OCI-LY7 (cell line): ENCODE measurements at regions not wholly inside any gene's neighbourhood (a gene's known extent, or its start where the extent isn't known, plus 50 kb on each side); places are given as distances from the start of the nearest gene placed in this dataset.

Experiments used
- BruUV-seq: library from RNA; stranded (reverse); fragments of 400-500 nt; replicated peaks from 2 replicates; lab custom pipeline; 2021; lab: Mats Ljungman, UMichigan
- CTCF ChIA-PET: fragments of 300-600 bp; sonication (Branson Sonifier 250); formaldehyde crosslinking; loops from one replicate; lab custom pipeline; 2022; ENCODE audit warnings: antibody characterized with exemption; ENCODE audit not compliant: unreplicated experiment; lab: Charles Lee
- POLR2A ChIA-PET: fragments of 300-600 bp; sonication (Branson Sonifier 250); formaldehyde crosslinking; loops from one replicate; lab custom pipeline; 2022; ENCODE audit warnings: antibody characterized with exemption; lab: Charles Lee
- DNase-seq: peaks from one replicate; pipeline ENCODE4 v3.0.0-alpha.2; 2015; ENCODE audit warnings: low spot score
- H2AFZ ChIP-seq: fragments of 200-600 bp; sonication (generic), shearing (Covaris generic); 2 replicates; pipeline ENCODE4 v1.6.1; 2014; ENCODE audit warnings: mild to moderate bottlenecking, antibody characterized with exemption, low read length, moderate library complexity
- H3K27ac ChIP-seq: fragments of 200-600 bp; sonication (generic); 2 replicates; pipeline ENCODE4 v1.5.1; 2014; ENCODE audit warnings: mixed run types, low read depth, mild to moderate bottlenecking, moderate library complexity, low read length, inconsistent platforms; ENCODE audit not compliant: poor library complexity, severe bottlenecking
- H3K36me3 ChIP-seq: fragments of 200-600 bp; sonication (generic); 2 replicates; pipeline ENCODE4 v1.6.1; 2014; ENCODE audit warnings: mild to moderate bottlenecking, antibody characterized with exemption, low read length, moderate library complexity, mixed read lengths; ENCODE audit not compliant: insufficient read depth
- H3K4me1 ChIP-seq: fragments of 200-600 bp; sonication (generic); 2 replicates; pipeline ENCODE4 v1.5.1; 2014; ENCODE audit warnings: mild to moderate bottlenecking, low read length; ENCODE audit not compliant: insufficient read depth, poor library complexity, severe bottlenecking
- H3K4me2 ChIP-seq: fragments of 200-600 bp; sonication (generic); 2 replicates; pipeline ENCODE4 v1.6.1; 2014; ENCODE audit warnings: mild to moderate bottlenecking, low read length
- H3K4me3 ChIP-seq: fragments of 200-600 bp; sonication (generic); 2 replicates; pipeline ENCODE4 v1.5.1; 2014; ENCODE audit warnings: mild to moderate bottlenecking, low read depth, low read length; ENCODE audit not compliant: poor library complexity, severe bottlenecking
- H3K79me2 ChIP-seq: fragments of 200-600 bp; sonication (generic); 2 replicates; pipeline ENCODE4 v1.6.1; 2016; ENCODE audit warnings: low read depth, mild to moderate bottlenecking, low read length, moderate library complexity, mixed read lengths; ENCODE audit not compliant: insufficient read depth
- H3K9me2 ChIP-seq: fragments of 200-600 bp; sonication (generic); 2 replicates; pipeline ENCODE4 v1.6.1; 2016; ENCODE audit warnings: mild to moderate bottlenecking, low read length, mixed read lengths; ENCODE audit not compliant: insufficient read depth
- H3K9me3 ChIP-seq: fragments of 200-600 bp; sonication (generic); 2 replicates; pipeline ENCODE4 v1.6.1; 2014; ENCODE audit warnings: mild to moderate bottlenecking, mixed run types, low read length, mixed read lengths
- H4K20me1 ChIP-seq: fragments of 200-600 bp; sonication (generic); 2 replicates; pipeline ENCODE4 v1.6.1; 2014; ENCODE audit warnings: mild to moderate bottlenecking, antibody characterized with exemption, low read length, moderate library complexity, mixed read lengths; ENCODE audit not compliant: insufficient read depth
- CTCF ChIP-seq: fragments of 200-600 bp; sonication (generic); conservative IDR thresholded peaks from 2 replicates; pipeline ENCODE4 v1.5.1; 2014; ENCODE audit warnings: mild to moderate bottlenecking, antibody characterized with exemption, low read length, moderate library complexity, mixed read lengths
- EZH2phosphoT487 ChIP-seq: fragments of 200-600 bp; sonication (generic); IDR thresholded peaks from 2 replicates; pipeline ENCODE4 v1.6.1; 2018; ENCODE audit warnings: low read depth, borderline replicate concordance, mild to moderate bottlenecking, mixed run types, antibody characterized with exemption, low read length, moderate library complexity, mixed read lengths
- intact Hi-C: fragments of 100-400 bp; cut with micrococcal nuclease; formaldehyde crosslinking; loops from one replicate; pipeline ENCODE4 v1.10.0; 2022; ENCODE audit not compliant: unreplicated experiment

GRCh38 chr9:114733816-114734215 is 51.8 kb upstream of the TEX48 start:
- Histone ChIP-seq H2AFZ (no peak overlapping the region), H3K36me3 (no peaks in the 10 kb centered on the region), H3K9me2 (no peaks in the 10 kb centered on the region), H4K20me1 (no peaks in the 10 kb centered on the region), H3K79me2 (no peaks in the 10 kb centered on the region), H3K4me1 (no peaks in the 10 kb centered on the region), H3K27ac (no peak overlapping the region), H3K4me3 (no peak overlapping the region), H3K4me2 (no peak overlapping the region), H3K9me3 (no peaks in the 10 kb centered on the region)
- POLR2A ChIA-PET, result interaction anchor here (0.6 kb wide), 1 partner anchor 17 kb away, joined by 3 read pairs; no protein-coding TSS in a partner anchor
- TF ChIP-seq EZH2phosphoT487 (no peak), CTCF (no peak)
- CTCF ChIA-PET, result no interaction called here
- DNase-seq, result no peak
- intact Hi-C loops, result no loop called here
- no TSS peak for BruUV-seq

GRCh38 chr9:114732823-114733222 is 50.8 kb upstream of the TEX48 start:
- no peak overlapping the region for H3K27ac ChIP-seq
- ChIA-PET CTCF (interaction anchor here (0.8 kb wide), 1 partner anchor 52 kb away, joined by 3 read pairs; no protein-coding TSS in a partner anchor), POLR2A (interaction anchor here (0.6 to 0.7 kb wide), 2 partner anchors 11 to 43 kb away, joined by 3 to 4 read pairs; no protein-coding TSS in a partner anchor)
- intact Hi-C loops, result no loop called here
- no peak overlapping the region for H2AFZ ChIP-seq
- H4K20me1 ChIP-seq, result no peaks in the 10 kb centered on the region
- no peak for DNase-seq
- no peaks in the 10 kb centered on the region for H3K9me2 ChIP-seq
- no peaks in the 10 kb centered on the region for H3K4me1 ChIP-seq
- no peaks in the 10 kb centered on the region for H3K79me2 ChIP-seq
- no peaks in the 10 kb centered on the region for H3K36me3 ChIP-seq
- BruUV-seq, result no TSS peak
- no peak overlapping the region for H3K4me2 ChIP-seq
- H3K9me3 ChIP-seq, result 0 out of 2 replicates have a peak, but pooled peaks cover 4% of the 10 kb centered on the region
- no peak overlapping the region for H3K4me3 ChIP-seq
- TF ChIP-seq EZH2phosphoT487, result no peak
- no peak for TF ChIP-seq CTCF
